Choroid plexus epithelial cell (primary cell): ENCODE measurements at regions not wholly inside any gene's neighbourhood (a gene's known extent, or its start where the extent isn't known, plus 50 kb on each side); places are given as distances from the start of the nearest gene placed in this dataset.
"Not testable (repeated sequence)": the region's sequence is repeated elsewhere in the genome, so short reads cannot be mapped to it uniquely, and the experiment has no call there.

Source experiments
- DNase-seq: peaks from one replicate; pipeline ENCODE4 v3.0.0-alpha.2; 2010; ENCODE audit warnings: low read depth
- H3K4me3 ChIP-seq: 2 replicates; pipeline ENCODE4 v1.5.1; 2011; ENCODE audit warnings: low read depth, mild to moderate bottlenecking, control low read depth, low read length, moderate library complexity
- CTCF ChIP-seq: conservative IDR thresholded peaks from 2 replicates; pipeline ENCODE4 v1.5.1; 2011; ENCODE audit warnings: low read depth, mild to moderate bottlenecking, control low read depth, inconsistent platforms, low read length, moderate library complexity

GRCh38 chr6:141208101-141208500, 924.6 kb upstream of the GJE1 start:
- no peak for TF ChIP-seq CTCF
- DNase-seq = no peak
- no peak overlapping the region for H3K4me3 ChIP-seq

- no peak overlapping the region for H3K4me3 ChIP-seq
- no peak for TF ChIP-seq CTCF
- peak; percentile 84 for DNase-seq
Observed at GRCh38 chr6:141203902-141204575, 928.7 kb upstream of the GJE1 start.

GRCh38 chr6:141202626-141203025, 930.1 kb upstream of the GJE1 start:
- TF ChIP-seq CTCF = no peak
- DNase-seq = no peak

GRCh38 chr6:141199074-141199473, 933.7 kb upstream of the GJE1 start:
- TF ChIP-seq CTCF = no peak
- peak; percentile 83 for DNase-seq
- no peak overlapping the region for H3K4me3 ChIP-seq

More at GRCh38 chr6:141202626-141203025, 930.1 kb upstream of the GJE1 start:
- H3K4me3 ChIP-seq = no peak overlapping the region

- no peak overlapping the region for H3K4me3 ChIP-seq
- no peak for DNase-seq
- peak; percentile 26 for TF ChIP-seq CTCF
Observed at GRCh38 chr6:141195251-141195832, 937.4 kb upstream of the GJE1 start.

- DNase-seq = no peak
- H3K4me3 ChIP-seq = no peak overlapping the region
- TF ChIP-seq CTCF = no peak
Observed at GRCh38 chr6:141183368-141183767, 949.4 kb upstream of the GJE1 start.

- not testable (repeated sequence) for DNase-seq
Observed at GRCh38 chr6:141175458-141175857, 957.3 kb upstream of the GJE1 start.

More at GRCh38 chr6:141175458-141175857, 957.3 kb upstream of the GJE1 start:
- not testable (repeated sequence) for H3K4me3 ChIP-seq
